ENCODE measurements at regions not wholly inside any gene's neighbourhood (a gene's known extent, or its start where the extent isn't known, plus 50 kb on each side); places are given as distances from the start of the nearest gene placed in this dataset.
"Not testable (repeated sequence)": the region's sequence is repeated elsewhere in the genome, so short reads cannot be mapped to it uniquely, and the experiment has no call there.

DNA sequence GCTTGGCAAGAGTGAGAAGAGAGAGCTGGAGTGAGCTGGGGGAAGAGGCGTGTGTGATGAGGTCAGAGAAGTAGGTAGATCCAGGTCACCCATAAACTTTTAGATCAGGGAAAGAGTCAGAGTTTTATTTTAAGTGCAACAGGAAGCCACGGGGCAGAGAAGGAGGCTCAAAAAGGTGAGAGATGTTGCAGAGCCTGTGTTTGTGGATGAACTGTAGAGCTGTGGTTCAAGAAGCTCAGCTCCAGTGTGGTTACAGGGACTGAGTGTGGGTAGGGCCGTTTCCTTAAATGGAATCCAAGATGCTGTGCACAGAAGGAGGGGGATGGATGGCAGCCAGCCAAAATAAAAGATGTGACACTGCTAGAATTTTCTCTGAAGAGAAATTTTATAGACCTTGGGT, 337.2 kb downstream of the SATB1 start:
- H3K9ac ChIP-seq (ENCODE audit: low read depth, low read length), result no peak overlapping the region
- no peaks in the 10 kb centered on the region for H3K9me3 ChIP-seq (replicated peaks; ENCODE audit: low read length)
- no peaks in the 10 kb centered on the region for H3K4me1 ChIP-seq (ENCODE audit: control insufficient read depth, insufficient read depth, low read length)
- H3K4me3 ChIP-seq (ENCODE audit: low read length), result no peak overlapping the region
- no peaks in the 10 kb centered on the region for H3K27me3 ChIP-seq (ENCODE audit: control insufficient read depth, insufficient read depth, low read length)
- H3K36me3 ChIP-seq (ENCODE audit: insufficient read depth, low read length), result no peaks in the 10 kb centered on the region
- no peak overlapping the region for H3K4me2 ChIP-seq (ENCODE audit: low read length)

DNA sequence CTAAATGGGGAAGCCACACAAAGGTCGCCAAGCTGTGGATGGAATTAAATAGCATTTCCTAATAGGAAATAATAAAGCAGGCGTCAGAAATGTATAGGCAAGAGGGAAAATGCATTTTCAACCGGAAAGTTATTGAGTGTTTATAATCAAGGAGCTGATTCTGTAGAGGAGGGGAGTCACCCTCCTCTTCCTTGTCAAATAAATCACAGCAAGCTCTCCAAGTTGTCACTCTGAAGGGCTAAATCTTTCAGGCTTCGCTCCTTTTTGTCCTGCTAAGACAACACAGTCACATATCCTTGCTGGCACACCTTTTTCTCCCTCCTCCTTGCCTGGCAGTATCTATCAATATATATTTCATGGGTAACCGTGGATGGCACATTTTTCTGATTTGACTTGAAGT, 338.4 kb downstream of the SATB1 start:
- H3K27me3 ChIP-seq (ENCODE audit: control insufficient read depth, insufficient read depth, low read length), result no peaks in the 10 kb centered on the region
- no peaks in the 10 kb centered on the region for H3K4me1 ChIP-seq (ENCODE audit: control insufficient read depth, insufficient read depth, low read length)
- no peaks in the 10 kb centered on the region for H3K36me3 ChIP-seq (ENCODE audit: insufficient read depth, low read length)
- no peak overlapping the region for H3K4me3 ChIP-seq (ENCODE audit: low read length)
- no peak overlapping the region for H3K4me2 ChIP-seq (ENCODE audit: low read length)
- no peaks in the 10 kb centered on the region for H3K9me3 ChIP-seq (replicated peaks; ENCODE audit: low read length)
- no peak overlapping the region for H3K9ac ChIP-seq (ENCODE audit: low read depth, low read length)

GRCh38 chr3:18086078-18086477, 339.1 kb downstream of the SATB1 start:
- Histone ChIP-seq H3K36me3 (ENCODE audit: insufficient read depth, low read length) (no peaks in the 10 kb centered on the region), H3K9ac (ENCODE audit: low read depth, low read length) (no peak overlapping the region), H3K4me3 (ENCODE audit: low read length) (no peak overlapping the region), H3K9me3 (replicated peaks; ENCODE audit: low read length) (no peaks in the 10 kb centered on the region), H3K4me1 (ENCODE audit: control insufficient read depth, insufficient read depth, low read length) (no peaks in the 10 kb centered on the region), H3K4me2 (ENCODE audit: low read length) (no peak overlapping the region), H3K27me3 (ENCODE audit: control insufficient read depth, insufficient read depth, low read length) (no peaks in the 10 kb centered on the region)

GRCh38 chr3:18085429-18085828, 339.7 kb downstream of the SATB1 start:
- Histone ChIP-seq H3K4me2 (ENCODE audit: low read length) (no peak overlapping the region), H3K4me1 (ENCODE audit: control insufficient read depth, insufficient read depth, low read length) (peaks cover 1% of the 10 kb centered on the region), H3K4me3 (ENCODE audit: low read length) (no peak overlapping the region), H3K9me3 (replicated peaks; ENCODE audit: low read length) (no peaks in the 10 kb centered on the region), H3K9ac (ENCODE audit: low read depth, low read length) (no peak overlapping the region), H3K36me3 (ENCODE audit: insufficient read depth, low read length) (no peaks in the 10 kb centered on the region), H3K27me3 (ENCODE audit: control insufficient read depth, insufficient read depth, low read length) (no peaks in the 10 kb centered on the region)

DNA sequence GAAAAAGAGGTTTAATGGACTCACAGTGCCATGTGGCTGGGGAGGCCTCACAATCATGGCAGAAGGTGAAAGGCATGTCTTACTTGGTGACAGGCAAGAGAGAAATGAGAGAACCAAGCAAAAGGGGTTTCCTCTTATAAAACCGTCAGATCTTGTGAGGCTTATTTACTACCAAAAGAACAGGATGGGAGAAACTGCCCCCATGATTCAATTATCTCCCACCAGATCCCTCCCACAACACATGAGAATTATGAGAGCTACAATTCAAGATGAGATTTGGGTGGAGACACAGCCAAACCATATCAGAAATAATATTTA, 340.8 kb upstream of the TBC1D5 start:
- not testable (repeated sequence) for H3K4me3 ChIP-seq (ENCODE audit: low read length); H3K27me3 ChIP-seq (ENCODE audit: control insufficient read depth, insufficient read depth, low read length); H3K4me2 ChIP-seq (ENCODE audit: low read length); H3K36me3 ChIP-seq (ENCODE audit: insufficient read depth, low read length); H3K9me3 ChIP-seq (replicated peaks; ENCODE audit: low read length); H3K9ac ChIP-seq (ENCODE audit: low read depth, low read length)
- H3K4me1 ChIP-seq (ENCODE audit: control insufficient read depth, insufficient read depth, low read length), result peaks cover 10% of the 10 kb centered on the region

GRCh38 chr3:18082551-18083272, 340.3 kb upstream of the TBC1D5 start:
- Histone ChIP-seq H3K9ac (ENCODE audit: low read depth, low read length) (no peak overlapping the region), H3K36me3 (ENCODE audit: insufficient read depth, low read length) (no peaks in the 10 kb centered on the region), H3K4me2 (ENCODE audit: low read length) (no peak overlapping the region), H3K27me3 (ENCODE audit: control insufficient read depth, insufficient read depth, low read length) (no peaks in the 10 kb centered on the region), H3K4me3 (ENCODE audit: low read length) (no peak overlapping the region), H3K9me3 (replicated peaks; ENCODE audit: low read length) (no peaks in the 10 kb centered on the region), H3K4me1 (ENCODE audit: control insufficient read depth, insufficient read depth, low read length) (peaks cover 10% of the 10 kb centered on the region)

GRCh38 chr3:18080198-18080689, 337.8 kb upstream of the TBC1D5 start:
- Histone ChIP-seq H3K4me3 (ENCODE audit: low read length) (no peak overlapping the region), H3K27me3 (ENCODE audit: control insufficient read depth, insufficient read depth, low read length) (no peaks in the 10 kb centered on the region), H3K4me2 (ENCODE audit: low read length) (no peak overlapping the region), H3K4me1 (ENCODE audit: control insufficient read depth, insufficient read depth, low read length) (peaks cover 10% of the 10 kb centered on the region), H3K9ac (ENCODE audit: low read depth, low read length) (no peak overlapping the region), H3K36me3 (ENCODE audit: insufficient read depth, low read length) (no peaks in the 10 kb centered on the region), H3K9me3 (replicated peaks; ENCODE audit: low read length) (no peaks in the 10 kb centered on the region)

DNA sequence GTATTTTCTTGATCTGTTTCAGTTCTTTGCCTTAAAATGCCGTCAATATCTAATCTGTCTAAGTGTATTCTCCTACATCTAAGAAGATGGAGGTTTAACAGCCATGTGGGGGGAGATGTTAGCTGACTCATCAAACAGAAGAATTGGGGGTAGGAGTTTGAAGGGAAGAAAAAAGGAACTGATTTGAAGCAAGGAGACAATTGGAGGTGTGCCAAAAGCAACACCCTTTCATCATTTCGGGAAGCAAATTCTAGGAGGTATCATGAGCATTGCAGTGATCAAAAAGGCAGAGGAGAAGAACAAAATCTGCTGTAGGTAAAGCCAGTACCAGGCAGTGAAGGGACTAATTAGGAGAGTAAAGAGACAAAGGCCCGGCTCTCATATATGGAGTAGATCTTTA, 337.3 kb upstream of the TBC1D5 start:
- Histone ChIP-seq H3K9ac (ENCODE audit: low read depth, low read length) (no peak overlapping the region), H3K4me2 (ENCODE audit: low read length) (no peak overlapping the region), H3K36me3 (ENCODE audit: insufficient read depth, low read length) (no peaks in the 10 kb centered on the region), H3K9me3 (replicated peaks; ENCODE audit: low read length) (no peaks in the 10 kb centered on the region), H3K27me3 (ENCODE audit: control insufficient read depth, insufficient read depth, low read length) (no peaks in the 10 kb centered on the region), H3K4me1 (ENCODE audit: control insufficient read depth, insufficient read depth, low read length) (peaks cover 10% of the 10 kb centered on the region), H3K4me3 (ENCODE audit: low read length) (no peak overlapping the region)

DNA sequence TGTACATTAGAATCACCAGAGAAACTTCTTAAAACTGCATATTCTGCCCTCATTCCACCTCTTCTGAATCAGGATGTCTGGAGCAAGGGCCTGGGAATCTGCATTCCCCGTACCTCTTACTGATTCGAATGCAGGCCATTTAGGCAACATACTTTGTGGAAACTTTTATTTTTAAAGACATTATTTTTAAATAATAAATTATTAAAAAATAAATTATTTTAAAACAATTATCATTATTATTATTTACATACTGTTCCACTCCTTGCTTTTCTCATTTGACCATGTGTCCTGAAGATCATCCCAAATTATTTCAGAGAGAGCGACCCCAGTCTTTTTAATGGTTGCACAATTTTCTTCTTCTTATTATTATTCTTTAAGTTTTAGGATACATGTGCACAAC, 336.6 kb upstream of the TBC1D5 start:
- no peaks in the 10 kb centered on the region for H3K9me3 ChIP-seq (replicated peaks; ENCODE audit: low read length)

DNA sequence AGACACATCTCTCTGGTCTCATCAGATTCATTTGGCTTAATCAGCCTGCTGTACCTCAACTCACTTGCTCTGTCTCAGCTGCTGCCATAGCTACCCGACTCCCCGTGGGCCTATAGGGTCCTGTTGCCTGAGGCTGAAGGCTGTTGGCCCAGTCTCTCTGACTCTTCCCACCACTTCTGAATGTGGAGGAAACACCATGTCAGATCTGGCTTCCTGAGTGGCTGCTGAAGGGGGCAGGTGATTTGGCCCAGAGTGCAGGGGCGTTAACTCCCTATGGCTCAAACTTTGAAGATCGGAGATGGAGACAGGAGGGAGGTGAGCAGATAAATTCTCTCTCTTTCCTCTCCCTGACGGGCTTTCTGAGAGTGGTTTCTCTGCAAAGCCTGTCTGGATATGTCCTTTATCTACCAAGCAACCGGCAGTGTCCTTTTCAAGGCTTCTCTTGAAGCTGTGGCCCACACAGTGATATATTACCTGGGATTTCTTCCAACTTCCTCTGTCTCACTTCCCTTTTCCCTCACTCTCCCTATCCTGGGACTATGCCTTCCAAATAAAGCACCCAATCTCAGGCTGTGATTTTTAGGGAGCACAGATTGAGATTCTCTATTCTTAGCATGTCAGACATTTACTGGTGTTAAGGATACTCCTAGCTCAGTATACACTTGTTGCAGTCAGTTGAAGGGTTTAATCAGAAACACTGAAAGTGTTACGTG, 334.9 kb upstream of the TBC1D5 start:
- no peaks in the 10 kb centered on the region for H3K36me3 ChIP-seq (ENCODE audit: insufficient read depth, low read length)
- H3K27me3 ChIP-seq (ENCODE audit: control insufficient read depth, insufficient read depth, low read length), result no peaks in the 10 kb centered on the region
- no peak overlapping the region for H3K4me3 ChIP-seq (ENCODE audit: low read length)
- no peak overlapping the region for H3K4me2 ChIP-seq (ENCODE audit: low read length)
- H3K4me1 ChIP-seq (ENCODE audit: control insufficient read depth, insufficient read depth, low read length), result peaks cover 10% of the 10 kb centered on the region
- no peak overlapping the region for H3K9ac ChIP-seq (ENCODE audit: low read depth, low read length)
- no peaks in the 10 kb centered on the region for H3K9me3 ChIP-seq (replicated peaks; ENCODE audit: low read length)

More for the DNA sequence above, 336.6 kb upstream of the TBC1D5 start:
- H3K36me3 ChIP-seq (ENCODE audit: insufficient read depth, low read length), result no peaks in the 10 kb centered on the region
- H3K4me2 ChIP-seq (ENCODE audit: low read length), result no peak overlapping the region
- H3K4me1 ChIP-seq (ENCODE audit: control insufficient read depth, insufficient read depth, low read length), result peaks cover 10% of the 10 kb centered on the region
- no peaks in the 10 kb centered on the region for H3K27me3 ChIP-seq (ENCODE audit: control insufficient read depth, insufficient read depth, low read length)
- H3K4me3 ChIP-seq (ENCODE audit: low read length), result no peak overlapping the region
- H3K9ac ChIP-seq (ENCODE audit: low read depth, low read length), result no peak overlapping the region

- no peaks in the 10 kb centered on the region for H3K36me3 ChIP-seq (ENCODE audit: insufficient read depth, low read length)
- no peak overlapping the region for H3K4me2 ChIP-seq (ENCODE audit: low read length)
- H3K4me1 ChIP-seq (ENCODE audit: control insufficient read depth, insufficient read depth, low read length), result peaks cover 10% of the 10 kb centered on the region
- no peak overlapping the region for H3K9ac ChIP-seq (ENCODE audit: low read depth, low read length)
- H3K4me3 ChIP-seq (ENCODE audit: low read length), result no peak overlapping the region
- no peaks in the 10 kb centered on the region for H3K27me3 ChIP-seq (ENCODE audit: control insufficient read depth, insufficient read depth, low read length)
- no peaks in the 10 kb centered on the region for H3K9me3 ChIP-seq (replicated peaks; ENCODE audit: low read length)
Measured at GRCh38 chr3:18076301-18076700, 333.9 kb upstream of the TBC1D5 start.

DNA sequence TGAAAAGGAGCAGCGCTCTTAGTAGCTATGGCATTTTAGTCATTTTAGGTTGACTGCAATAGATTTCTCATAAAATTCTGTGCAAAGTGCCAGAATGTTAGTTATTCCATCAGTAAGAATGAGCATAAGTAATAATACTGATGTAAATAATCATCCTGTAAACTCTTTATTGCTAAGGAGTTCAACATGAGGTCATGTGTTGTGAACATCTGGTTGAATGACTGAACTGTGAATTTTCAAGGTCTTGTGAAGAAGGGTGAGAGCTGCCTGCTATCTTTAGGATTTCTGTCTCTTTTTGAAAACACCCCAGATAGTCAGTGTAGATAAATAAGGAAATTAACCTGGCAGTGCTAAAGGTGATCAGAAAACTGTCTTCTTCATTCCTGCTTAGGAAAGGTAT, 333.4 kb upstream of the TBC1D5 start:
- no peak overlapping the region for H3K4me3 ChIP-seq (ENCODE audit: low read length)
- no peak overlapping the region for H3K4me2 ChIP-seq (ENCODE audit: low read length)
- peaks cover 10% of the 10 kb centered on the region for H3K4me1 ChIP-seq (ENCODE audit: control insufficient read depth, insufficient read depth, low read length)
- H3K9ac ChIP-seq (ENCODE audit: low read depth, low read length), result no peak overlapping the region
- H3K27me3 ChIP-seq (ENCODE audit: control insufficient read depth, insufficient read depth, low read length), result no peaks in the 10 kb centered on the region
- no peaks in the 10 kb centered on the region for H3K36me3 ChIP-seq (ENCODE audit: insufficient read depth, low read length)
- no peaks in the 10 kb centered on the region for H3K9me3 ChIP-seq (replicated peaks; ENCODE audit: low read length)
